ENCODE measurements at regions not wholly inside any gene's neighbourhood (a gene's known extent, or its start where the extent isn't known, plus 50 kb on each side); places are given as distances from the start of the nearest gene placed in this dataset.

DNA sequence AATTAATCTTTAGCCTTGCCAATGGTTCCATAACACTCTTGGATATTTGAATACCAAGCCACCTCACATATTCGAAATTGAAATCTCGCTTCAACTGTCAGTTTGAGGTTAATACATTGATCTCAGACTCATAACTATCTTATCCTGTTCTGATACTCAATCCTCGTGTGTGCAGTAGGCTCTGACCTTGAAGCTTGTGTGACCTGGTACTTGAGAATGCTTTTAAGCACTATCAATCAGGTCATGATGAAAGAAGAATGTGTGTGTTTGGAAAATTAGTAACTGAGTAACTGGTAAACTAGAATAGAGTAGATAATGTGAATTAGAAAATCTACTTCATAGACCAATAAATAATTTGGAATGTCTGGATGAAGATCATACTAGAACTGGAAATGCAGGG lies 1266.7 kb downstream of the MAT2B start:
- TF ChIP-seq EZH2phosphoT487 (IDR thresholded peaks at IDR 0.05; ENCODE audit: insufficient read depth, low read depth) (no peak), EZH2 (IDR thresholded peaks at IDR 0.05; ENCODE audit: insufficient read depth, poor library complexity, severe bottlenecking) (no peak)
